C4-2B (cell line): ENCODE measurements at regions not wholly inside any gene's neighbourhood (a gene's known extent, or its start where the extent isn't known, plus 50 kb on each side); places are given as distances from the start of the nearest gene placed in this dataset.

Source experiments
- ZFX ChIP-seq: fragments of 450-650 bp; IDR thresholded peaks from 2 replicates; pipeline ENCODE4 v1.6.1; 2017
- TF ChIP-seq, protein P1 (sequence below): fragments of 450-650 bp; conservative IDR thresholded peaks from 2 replicates; pipeline ENCODE4 v1.5.1; 2017; ENCODE audit warnings: mild to moderate bottlenecking

DNA sequence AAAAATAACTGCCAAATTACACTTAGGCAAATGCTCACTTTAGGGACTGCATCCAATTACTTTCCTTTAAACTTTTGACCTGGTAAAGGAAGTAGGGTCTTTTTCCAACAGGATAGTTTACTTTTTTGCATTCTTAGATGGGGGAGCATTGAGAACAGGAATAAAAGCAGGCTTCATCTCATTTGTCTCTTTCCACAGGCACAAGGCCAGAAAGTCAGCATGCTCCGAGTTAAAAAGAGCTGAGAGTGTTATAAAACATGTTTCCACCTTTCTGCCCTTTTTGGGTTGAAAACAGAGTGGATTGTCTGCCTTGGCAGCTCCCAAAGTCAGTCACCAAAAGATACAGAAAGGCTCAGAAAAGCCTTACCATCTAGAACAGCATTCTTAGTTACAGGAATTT is 404.9 kb upstream of the ALCAM start:
- TF ChIP-seq, protein P1, sequence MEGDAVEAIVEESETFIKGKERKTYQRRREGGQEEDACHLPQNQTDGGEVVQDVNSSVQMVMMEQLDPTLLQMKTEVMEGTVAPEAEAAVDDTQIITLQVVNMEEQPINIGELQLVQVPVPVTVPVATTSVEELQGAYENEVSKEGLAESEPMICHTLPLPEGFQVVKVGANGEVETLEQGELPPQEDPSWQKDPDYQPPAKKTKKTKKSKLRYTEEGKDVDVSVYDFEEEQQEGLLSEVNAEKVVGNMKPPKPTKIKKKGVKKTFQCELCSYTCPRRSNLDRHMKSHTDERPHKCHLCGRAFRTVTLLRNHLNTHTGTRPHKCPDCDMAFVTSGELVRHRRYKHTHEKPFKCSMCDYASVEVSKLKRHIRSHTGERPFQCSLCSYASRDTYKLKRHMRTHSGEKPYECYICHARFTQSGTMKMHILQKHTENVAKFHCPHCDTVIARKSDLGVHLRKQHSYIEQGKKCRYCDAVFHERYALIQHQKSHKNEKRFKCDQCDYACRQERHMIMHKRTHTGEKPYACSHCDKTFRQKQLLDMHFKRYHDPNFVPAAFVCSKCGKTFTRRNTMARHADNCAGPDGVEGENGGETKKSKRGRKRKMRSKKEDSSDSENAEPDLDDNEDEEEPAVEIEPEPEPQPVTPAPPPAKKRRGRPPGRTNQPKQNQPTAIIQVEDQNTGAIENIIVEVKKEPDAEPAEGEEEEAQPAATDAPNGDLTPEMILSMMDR = no peak
- no peak for TF ChIP-seq ZFX
